Ascending aorta (tissue), 2 donors: ENCODE measurements at regions not wholly inside any gene's neighbourhood (a gene's known extent, or its start where the extent isn't known, plus 50 kb on each side); places are given as distances from the start of the nearest gene placed in this dataset.
"Not testable (repeated sequence)": the region's sequence is repeated elsewhere in the genome, so short reads cannot be mapped to it uniquely, and the experiment has no call there.

ENCODE experiments used
- DNase-seq, 2 donors: peaks; one replicate each; pipeline ENCODE4 v3.0.0-alpha.2; 2019; ENCODE audit warnings: low spot score in 2 of 2
- H3K27ac ChIP-seq, 2 donors: fragments of 200-600 bp; sonication (generic); one replicate each; pipeline ENCODE4 v1.5.1; 2016 to 2017; ENCODE audit warnings: mild to moderate bottlenecking in 1 of 2
- H3K27me3 ChIP-seq: fragments of 200-600 bp; sonication (generic); one replicate; pipeline ENCODE4 v1.5.1; 2017
- H3K36me3 ChIP-seq, 2 donors: fragments of 200-600 bp; sonication (generic); one replicate each; pipeline ENCODE4 v1.5.1; 2016
- H3K4me1 ChIP-seq, 2 donors: fragments of 200-600 bp; sonication (generic); one replicate each; pipeline ENCODE4 v1.5.1; 2016 to 2017; ENCODE audit warnings: mild to moderate bottlenecking in 1 of 2
- H3K4me3 ChIP-seq, 2 donors: fragments of 200-600 bp; sonication (generic); one replicate each; pipeline ENCODE4 v1.5.1; 2016 to 2017; ENCODE audit warnings: mild to moderate bottlenecking in 1 of 2
- H3K9me3 ChIP-seq, 2 donors: fragments of 200-600 bp; sonication (generic); one replicate each; pipeline ENCODE4 v1.5.1; 2016
- CTCF ChIP-seq, 3 experiments: fragments of 200-600 bp in 2 of 3; fragments of 450-650 bp in 1 of 3; sonication (generic) in 2 of 3; IDR thresholded peaks; one replicate each; pipeline ENCODE4 v1.5.1; 2016 to 2019; ENCODE audit warnings: antibody characterized with exemption in 3 of 3, mild to moderate bottlenecking in 1 of 3, moderate library complexity in 1 of 3
- intact Hi-C: fragments of 100-400 bp; cut with DNase I; formaldehyde crosslinking; loops from one replicate; pipeline ENCODE4 v1.15.1; 2023

- Histone ChIP-seq H3K27me3 (no peaks in the 10 kb centered on the region), H3K27ac (no peak overlapping the region), H3K36me3 (no peaks in the 10 kb centered on the region), H3K4me1 (no peaks in the 10 kb centered on the region), H3K4me3 (no peak overlapping the region), H3K9me3 (peaks cover 0 to 14% of the 10 kb centered on the region in 2 donors)
- intact Hi-C loops = no loop called here
- no peak for DNase-seq
- TF ChIP-seq CTCF (IDR thresholded peaks at IDR 0.05) = no peak
Observed at GRCh38 chr4:75180217-75180616, 247.3 kb downstream of the PARM1 start.

DNA sequence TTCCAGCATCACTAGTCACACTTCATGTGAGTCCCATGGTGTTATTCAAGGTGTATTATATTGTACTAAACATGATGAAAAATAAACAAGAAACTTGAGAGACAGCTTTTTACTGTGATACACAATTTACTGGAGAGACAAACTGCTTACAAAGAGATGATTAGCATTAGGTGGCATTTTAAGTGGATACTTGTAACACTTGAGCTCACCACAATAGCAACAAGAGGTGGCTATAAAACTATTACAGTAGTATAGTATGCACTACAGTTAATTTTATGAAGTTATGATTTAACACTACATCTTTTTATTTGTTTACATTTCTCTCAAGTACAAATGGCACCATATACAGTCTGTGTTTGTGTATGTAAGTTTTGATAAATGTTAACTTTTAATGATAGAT lies 246.6 kb downstream of the PARM1 start:
- no peak for TF ChIP-seq CTCF (IDR thresholded peaks at IDR 0.05)
- intact Hi-C loops = no loop called here
- no peak for DNase-seq
- no peaks in the 10 kb centered on the region for H3K36me3 ChIP-seq
- no peak overlapping the region for H3K27ac ChIP-seq
- no peak overlapping the region for H3K4me3 ChIP-seq
- H3K27me3 ChIP-seq = no peaks in the 10 kb centered on the region
- H3K9me3 ChIP-seq = peaks cover 0 to 14% of the 10 kb centered on the region in 2 donors
- no peaks in the 10 kb centered on the region for H3K4me1 ChIP-seq

- TF ChIP-seq CTCF (IDR thresholded peaks at IDR 0.05) = no peak
- Histone ChIP-seq H3K36me3 (no peaks in the 10 kb centered on the region), H3K4me1 (no peaks in the 10 kb centered on the region), H3K27ac (no peak overlapping the region), H3K9me3 (no peaks in the 10 kb centered on the region), H3K4me3 (no peak overlapping the region), H3K27me3 (no peaks in the 10 kb centered on the region)
- DNase-seq = no peak
- intact Hi-C loops = no loop called here
Observed at GRCh38 chr4:75172551-75172950, 239.6 kb downstream of the PARM1 start.

- no peak overlapping the region for H3K27ac ChIP-seq
- no peaks in the 10 kb centered on the region for H3K4me1 ChIP-seq
- DNase-seq = no peak
- peaks cover 0 to 5% of the 10 kb centered on the region in 2 donors for H3K9me3 ChIP-seq
- no peak overlapping the region for H3K4me3 ChIP-seq
- no peaks in the 10 kb centered on the region for H3K36me3 ChIP-seq
- intact Hi-C loops = no loop called here
- H3K27me3 ChIP-seq = no peaks in the 10 kb centered on the region
- no peak for TF ChIP-seq CTCF (IDR thresholded peaks at IDR 0.05)
Observed at GRCh38 chr4:75169427-75169826, 236.5 kb downstream of the PARM1 start.

DNA sequence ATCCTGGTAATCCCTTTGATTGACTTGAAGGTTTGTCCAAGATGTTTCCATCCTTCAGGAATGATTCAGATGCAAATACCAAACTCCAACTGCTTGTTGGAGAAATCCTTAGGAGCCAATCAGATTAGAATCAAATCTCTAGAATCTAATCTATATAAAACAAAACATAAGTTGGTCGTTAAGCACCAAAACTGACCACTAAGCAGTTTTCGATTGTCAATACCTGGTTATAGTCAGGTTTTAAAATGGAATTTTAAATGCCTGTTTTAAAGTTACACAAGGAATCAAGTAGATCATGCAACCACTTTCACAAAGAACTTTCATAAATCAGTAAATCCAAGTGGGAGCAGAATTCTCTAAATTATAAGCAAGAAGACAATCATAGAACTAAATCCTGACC lies 236.1 kb downstream of the PARM1 start:
- peaks cover 0 to 5% of the 10 kb centered on the region in 2 donors for H3K9me3 ChIP-seq
- no peak overlapping the region for H3K27ac ChIP-seq
- no peak overlapping the region for H3K4me3 ChIP-seq
- no peak for TF ChIP-seq CTCF (IDR thresholded peaks at IDR 0.05)
- intact Hi-C loops = no loop called here
- DNase-seq = no peak
- no peaks in the 10 kb centered on the region for H3K36me3 ChIP-seq
- H3K27me3 ChIP-seq = no peaks in the 10 kb centered on the region
- H3K4me1 ChIP-seq = no peaks in the 10 kb centered on the region

GRCh38 chr4:75168548-75168947 lies 235.6 kb downstream of the PARM1 start:
- Histone ChIP-seq H3K4me3 (no peak overlapping the region), H3K4me1 (no peaks in the 10 kb centered on the region), H3K27me3 (no peaks in the 10 kb centered on the region), H3K27ac (no peak overlapping the region), H3K36me3 (no peaks in the 10 kb centered on the region), H3K9me3 (peaks cover 0 to 5% of the 10 kb centered on the region in 2 donors)
- DNase-seq = no peak
- intact Hi-C loops = no loop called here
- TF ChIP-seq CTCF (IDR thresholded peaks at IDR 0.05) = no peak

DNA sequence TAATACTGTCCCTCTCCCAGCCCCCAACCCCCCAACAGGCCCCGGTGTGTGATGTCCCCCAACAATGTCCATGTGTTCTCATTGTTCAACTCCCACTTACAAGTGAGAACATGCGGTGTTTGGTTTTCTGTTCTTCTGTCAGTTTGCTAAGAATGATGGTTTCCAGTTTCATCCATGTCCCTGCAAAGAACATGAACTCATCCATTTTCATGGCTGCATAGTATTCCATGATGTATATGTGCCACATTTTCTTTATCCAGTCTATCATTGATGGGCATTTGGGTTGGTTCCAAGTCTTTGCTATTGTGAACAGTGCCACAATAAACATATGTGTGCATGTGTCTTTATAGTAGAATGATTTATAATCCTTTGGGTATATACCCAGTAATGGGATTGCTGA lies 232.2 kb downstream of the PARM1 start:
- DNase-seq, H3K27ac ChIP-seq, H3K4me3 ChIP-seq, H3K36me3 ChIP-seq, H3K9me3 ChIP-seq, H3K27me3 ChIP-seq, H3K4me1 ChIP-seq, intact Hi-C loops: not testable (repeated sequence)
